ENCODE measurements at regions not wholly inside any gene's neighbourhood (a gene's known extent, or its start where the extent isn't known, plus 50 kb on each side); places are given as distances from the start of the nearest gene placed in this dataset.

DNA sequence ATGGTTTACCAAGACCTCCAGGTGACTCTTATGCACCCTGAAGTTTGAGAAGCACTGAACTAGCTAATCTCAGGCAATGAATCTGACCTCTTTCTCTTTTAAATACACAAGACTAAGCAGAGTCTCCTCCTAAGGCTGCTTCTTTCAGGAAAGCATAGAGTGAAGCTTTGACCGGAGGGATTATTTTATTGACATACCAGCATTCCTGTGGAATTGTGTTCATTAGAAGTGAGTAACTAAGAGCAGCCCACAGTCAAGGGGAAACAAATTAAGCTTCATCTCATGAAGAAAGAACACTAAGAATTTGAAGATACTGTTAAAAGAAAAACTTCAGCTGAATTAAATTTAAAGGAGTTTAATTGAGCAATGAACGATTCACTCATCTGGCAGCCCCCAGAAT lies 963.5 kb downstream of the NTRK3 start:
- Histone ChIP-seq H3K36me3 (no peaks in the 10 kb centered on the region), H3K27ac (no peak overlapping the region), H3K9me3 (ENCODE audit: low read depth) (no peaks in the 10 kb centered on the region), H3K4me1 (ENCODE audit: low read depth) (no peaks in the 10 kb centered on the region), H3K4me3 (no peak overlapping the region), H3K27me3 (no peaks in the 10 kb centered on the region)
- no peak for DNase-seq (ENCODE audit: low read depth in 1 of 2, low spot score in 1 of 2)
- TF ChIP-seq, protein P1, sequence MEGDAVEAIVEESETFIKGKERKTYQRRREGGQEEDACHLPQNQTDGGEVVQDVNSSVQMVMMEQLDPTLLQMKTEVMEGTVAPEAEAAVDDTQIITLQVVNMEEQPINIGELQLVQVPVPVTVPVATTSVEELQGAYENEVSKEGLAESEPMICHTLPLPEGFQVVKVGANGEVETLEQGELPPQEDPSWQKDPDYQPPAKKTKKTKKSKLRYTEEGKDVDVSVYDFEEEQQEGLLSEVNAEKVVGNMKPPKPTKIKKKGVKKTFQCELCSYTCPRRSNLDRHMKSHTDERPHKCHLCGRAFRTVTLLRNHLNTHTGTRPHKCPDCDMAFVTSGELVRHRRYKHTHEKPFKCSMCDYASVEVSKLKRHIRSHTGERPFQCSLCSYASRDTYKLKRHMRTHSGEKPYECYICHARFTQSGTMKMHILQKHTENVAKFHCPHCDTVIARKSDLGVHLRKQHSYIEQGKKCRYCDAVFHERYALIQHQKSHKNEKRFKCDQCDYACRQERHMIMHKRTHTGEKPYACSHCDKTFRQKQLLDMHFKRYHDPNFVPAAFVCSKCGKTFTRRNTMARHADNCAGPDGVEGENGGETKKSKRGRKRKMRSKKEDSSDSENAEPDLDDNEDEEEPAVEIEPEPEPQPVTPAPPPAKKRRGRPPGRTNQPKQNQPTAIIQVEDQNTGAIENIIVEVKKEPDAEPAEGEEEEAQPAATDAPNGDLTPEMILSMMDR (IDR thresholded peaks at IDR 0.05; ENCODE audit: low read depth, low read length): no peak

DNA sequence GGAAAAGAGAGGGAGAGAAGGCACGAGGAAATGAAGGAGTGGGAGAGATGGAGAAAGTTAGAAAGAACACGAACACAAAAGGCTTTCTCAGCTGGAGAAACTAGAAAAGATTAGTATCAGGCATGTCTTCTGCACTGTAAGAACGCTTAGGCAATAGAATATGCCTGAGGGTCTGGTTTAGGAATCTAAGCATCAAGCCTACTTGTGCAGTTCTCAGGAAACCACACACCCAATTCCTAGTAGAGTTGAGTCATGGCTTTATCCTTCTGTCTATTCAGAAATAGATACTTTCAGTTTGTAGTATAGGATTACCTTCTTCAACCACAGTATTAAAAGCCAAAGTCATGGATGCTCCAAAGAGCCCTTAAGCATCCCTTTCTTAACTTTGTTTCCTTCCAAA lies 969.4 kb downstream of the NTRK3 start:
- DNase-seq (ENCODE audit: low read depth in 1 of 2, low spot score in 1 of 2): peak in 1 of 2 donors; percentile 4
- TF ChIP-seq, protein P1 (IDR thresholded peaks at IDR 0.05; ENCODE audit: low read depth, low read length): no peak
- no peaks in the 10 kb centered on the region for H3K36me3 ChIP-seq
- H3K27ac ChIP-seq: no peak overlapping the region
- no peaks in the 10 kb centered on the region for H3K9me3 ChIP-seq (ENCODE audit: low read depth)
- H3K4me1 ChIP-seq (ENCODE audit: low read depth): no peaks in the 10 kb centered on the region
- no peak overlapping the region for H3K4me3 ChIP-seq
- no peaks in the 10 kb centered on the region for H3K27me3 ChIP-seq

DNA sequence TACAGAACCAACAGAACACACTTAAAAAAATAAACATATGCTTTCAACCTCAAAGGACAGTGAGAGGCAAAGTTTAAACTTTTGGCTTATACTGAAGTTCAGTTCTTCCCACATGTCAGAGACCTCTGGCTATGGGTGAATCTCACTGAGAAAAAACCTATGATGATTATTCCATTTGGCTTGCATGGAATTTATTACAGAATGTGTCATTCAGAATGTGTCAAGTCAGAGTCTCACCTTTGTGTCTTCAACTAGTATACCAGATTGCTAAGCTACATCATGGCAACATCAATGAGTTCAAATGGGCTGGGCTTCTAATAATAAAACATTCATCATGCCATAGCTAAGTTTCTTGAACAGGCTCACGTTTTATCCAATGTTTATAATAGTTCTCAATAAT lies 987.0 kb downstream of the NTRK3 start:
- Histone ChIP-seq H3K4me3 (no peak overlapping the region), H3K27ac (no peak overlapping the region), H3K9me3 (ENCODE audit: low read depth) (no peaks in the 10 kb centered on the region), H3K4me1 (ENCODE audit: low read depth) (no peaks in the 10 kb centered on the region), H3K36me3 (no peaks in the 10 kb centered on the region), H3K27me3 (no peaks in the 10 kb centered on the region)
- TF ChIP-seq, protein P1 (IDR thresholded peaks at IDR 0.05; ENCODE audit: low read depth, low read length): no peak
- no peak for DNase-seq (ENCODE audit: low read depth in 1 of 2, low spot score in 1 of 2)

DNA sequence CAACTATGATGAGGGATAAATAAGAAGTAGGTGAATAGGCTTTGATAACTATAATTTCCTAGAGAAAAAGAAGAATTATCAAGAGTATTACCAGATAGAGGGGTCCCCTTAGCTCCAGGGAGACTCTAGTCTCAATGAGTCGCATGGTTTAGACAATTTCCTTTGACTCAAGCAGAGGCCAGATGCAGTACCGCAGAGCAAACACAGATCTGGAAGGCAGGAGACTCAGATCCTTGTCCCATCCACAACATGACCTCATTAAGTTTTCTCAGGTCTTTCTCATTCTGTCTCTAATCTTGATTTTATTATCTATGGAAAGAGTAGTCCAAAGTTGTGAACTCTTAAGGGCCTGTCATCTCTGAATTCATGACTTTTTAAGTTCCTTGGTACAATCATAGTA lies 987.9 kb downstream of the NTRK3 start:
- Histone ChIP-seq H3K4me3 (no peak overlapping the region), H3K27ac (no peak overlapping the region), H3K36me3 (no peaks in the 10 kb centered on the region), H3K4me1 (ENCODE audit: low read depth) (no peaks in the 10 kb centered on the region), H3K27me3 (no peaks in the 10 kb centered on the region), H3K9me3 (ENCODE audit: low read depth) (no peaks in the 10 kb centered on the region)
- TF ChIP-seq, protein P1 (IDR thresholded peaks at IDR 0.05; ENCODE audit: low read depth, low read length): no peak
- DNase-seq (ENCODE audit: low read depth in 1 of 2, low spot score in 1 of 2): no peak

DNA sequence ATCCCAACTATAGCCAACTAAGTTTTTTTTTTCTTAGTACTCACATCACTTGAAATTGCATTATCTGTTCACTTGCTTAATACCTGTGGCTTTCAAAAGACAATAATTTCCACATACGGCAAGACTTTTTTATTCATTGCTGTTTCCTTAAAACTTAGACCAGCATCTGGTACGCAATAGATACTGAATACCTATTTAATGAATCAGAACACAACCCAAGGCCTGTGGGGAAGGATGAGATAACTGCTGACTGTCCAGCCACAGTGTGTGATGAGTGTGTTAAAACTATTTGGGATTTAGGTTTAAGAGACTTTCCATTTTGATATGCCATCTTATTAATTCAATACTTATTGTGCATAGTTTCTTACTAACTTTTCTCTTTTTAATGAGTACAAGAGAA lies 988.7 kb downstream of the NTRK3 start:
- Histone ChIP-seq H3K36me3 (no peaks in the 10 kb centered on the region), H3K27me3 (no peaks in the 10 kb centered on the region), H3K9me3 (ENCODE audit: low read depth) (no peaks in the 10 kb centered on the region), H3K4me1 (ENCODE audit: low read depth) (no peaks in the 10 kb centered on the region), H3K4me3 (no peak overlapping the region), H3K27ac (no peak overlapping the region)
- TF ChIP-seq, protein P1 (IDR thresholded peaks at IDR 0.05; ENCODE audit: low read depth, low read length): no peak
- peak in 1 of 2 donors; percentile 72 for DNase-seq (ENCODE audit: low read depth in 1 of 2, low spot score in 1 of 2)

DNA sequence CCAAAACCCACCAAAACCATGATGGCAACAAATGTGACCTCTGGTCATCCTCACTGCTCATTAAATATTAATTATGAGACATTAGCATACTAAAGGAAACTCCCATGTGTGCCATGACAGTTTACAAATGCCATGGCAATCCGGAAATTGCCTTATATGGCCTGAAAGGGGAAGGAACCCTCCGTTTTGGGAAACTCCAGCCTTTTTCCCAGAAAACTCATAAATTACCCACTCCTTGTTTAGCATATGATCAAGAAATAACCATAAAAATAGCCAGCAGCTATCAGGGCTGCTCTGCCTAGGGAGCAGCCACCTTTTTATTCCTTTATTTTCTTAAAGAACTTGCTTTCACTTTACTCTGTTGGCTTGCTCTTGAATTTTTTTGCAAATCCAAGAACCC lies 992.7 kb downstream of the NTRK3 start:
- H3K36me3 ChIP-seq: no peaks in the 10 kb centered on the region
- no peak overlapping the region for H3K4me3 ChIP-seq
- no peak overlapping the region for H3K27ac ChIP-seq
- no peak for DNase-seq (ENCODE audit: low read depth in 1 of 2, low spot score in 1 of 2)
- no peaks in the 10 kb centered on the region for H3K9me3 ChIP-seq (ENCODE audit: low read depth)
- TF ChIP-seq, protein P1 (IDR thresholded peaks at IDR 0.05; ENCODE audit: low read depth, low read length): no peak
- H3K4me1 ChIP-seq (ENCODE audit: low read depth): no peaks in the 10 kb centered on the region
- no peaks in the 10 kb centered on the region for H3K27me3 ChIP-seq

Measured in cardiac muscle cell (in vitro differentiated cells and primary cell).